NCI-H524 (cell line): ENCODE measurements at regions not wholly inside any gene's neighbourhood (a gene's known extent, or its start where the extent isn't known, plus 50 kb on each side); places are given as distances from the start of the nearest gene placed in this dataset.
"Not testable (repeated sequence)": the region's sequence is repeated elsewhere in the genome, so short reads cannot be mapped to it uniquely, and the experiment has no call there.

ENCODE experiments used
- DNase-seq, 2 experiments: peaks; one replicate each; lab custom pipeline; 2025; lab: John Stamatoyannopoulos, UW

- DNase-seq, result no peak
These were observed 310.2 kb downstream of the SLITRK5 start for GRCh38 chr13:87981416-87981815.

DNA sequence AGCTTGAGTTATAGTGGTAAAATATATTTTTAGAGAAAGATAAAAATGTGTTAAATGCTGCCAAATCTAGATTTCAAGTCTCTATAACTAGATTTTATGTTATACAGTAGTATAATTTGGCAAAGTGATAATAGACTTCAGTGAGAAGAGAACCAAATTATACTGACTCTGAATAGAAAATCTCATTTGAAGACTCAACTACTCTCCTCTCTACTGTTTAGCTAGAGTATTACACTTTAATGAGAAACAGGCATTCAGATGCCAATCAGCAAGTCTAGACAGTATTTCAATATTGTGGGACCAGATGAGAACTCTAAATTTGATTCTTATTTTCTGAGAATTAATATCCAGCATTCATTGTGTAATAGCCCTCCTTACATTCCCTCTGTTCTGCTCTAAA lies 311.2 kb downstream of the SLITRK5 start:
- no peak for DNase-seq

GRCh38 chr13:87986639-87987250 lies 315.6 kb downstream of the SLITRK5 start:
- no peak for DNase-seq

- DNase-seq, result no peak
These were observed 326.9 kb downstream of the SLITRK5 start for GRCh38 chr13:87998081-87998480.

GRCh38 chr13:87999240-87999700 lies 328.1 kb downstream of the SLITRK5 start:
- DNase-seq, result no peak

- no peak for DNase-seq
These were observed 328.6 kb downstream of the SLITRK5 start for GRCh38 chr13:87999788-88000187.

DNA sequence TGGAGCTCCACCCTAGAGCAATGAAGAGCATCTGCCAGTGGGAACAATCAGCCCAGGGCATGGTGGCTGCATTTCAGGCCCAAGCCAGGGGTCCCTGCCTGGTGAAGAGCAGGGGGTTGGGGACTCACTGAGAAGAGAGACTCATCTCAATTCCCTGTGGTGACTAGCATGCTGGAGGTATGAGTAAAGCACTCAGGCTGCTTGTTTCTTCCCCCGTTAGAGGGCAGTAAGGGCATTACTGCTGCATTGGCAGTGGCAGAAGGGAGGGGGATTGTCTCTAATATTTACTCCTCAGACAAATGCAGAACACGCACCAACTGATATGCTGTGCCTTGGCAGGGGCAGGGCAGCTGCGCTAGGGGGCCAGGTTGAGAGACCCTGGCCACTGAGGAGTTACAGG lies 329.1 kb downstream of the SLITRK5 start:
- DNase-seq, result no peak

- no peak for DNase-seq
These were observed 329.6 kb downstream of the SLITRK5 start for GRCh38 chr13:88000787-88001186.

GRCh38 chr13:88005188-88005587 lies 334.0 kb downstream of the SLITRK5 start:
- DNase-seq, result no peak

DNA sequence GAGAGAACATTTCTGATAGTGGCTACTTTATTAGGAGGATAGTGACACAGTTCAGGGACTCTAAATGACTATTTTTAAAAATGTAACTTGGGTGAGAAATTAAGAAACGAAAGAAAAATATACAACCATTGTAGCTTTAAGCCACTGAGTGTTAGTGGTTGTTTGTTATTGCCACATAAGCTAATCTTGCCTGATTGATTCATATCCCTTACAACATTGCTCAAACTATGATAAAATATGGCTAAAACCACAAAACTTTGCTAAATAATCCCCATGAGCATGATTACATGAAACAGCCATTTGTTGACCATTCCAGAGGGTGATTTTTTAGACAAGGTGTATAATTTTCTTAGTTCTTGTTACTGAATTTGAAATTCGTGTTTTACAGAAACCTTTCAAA lies 343.4 kb downstream of the SLITRK5 start:
- no peak for DNase-seq

DNA sequence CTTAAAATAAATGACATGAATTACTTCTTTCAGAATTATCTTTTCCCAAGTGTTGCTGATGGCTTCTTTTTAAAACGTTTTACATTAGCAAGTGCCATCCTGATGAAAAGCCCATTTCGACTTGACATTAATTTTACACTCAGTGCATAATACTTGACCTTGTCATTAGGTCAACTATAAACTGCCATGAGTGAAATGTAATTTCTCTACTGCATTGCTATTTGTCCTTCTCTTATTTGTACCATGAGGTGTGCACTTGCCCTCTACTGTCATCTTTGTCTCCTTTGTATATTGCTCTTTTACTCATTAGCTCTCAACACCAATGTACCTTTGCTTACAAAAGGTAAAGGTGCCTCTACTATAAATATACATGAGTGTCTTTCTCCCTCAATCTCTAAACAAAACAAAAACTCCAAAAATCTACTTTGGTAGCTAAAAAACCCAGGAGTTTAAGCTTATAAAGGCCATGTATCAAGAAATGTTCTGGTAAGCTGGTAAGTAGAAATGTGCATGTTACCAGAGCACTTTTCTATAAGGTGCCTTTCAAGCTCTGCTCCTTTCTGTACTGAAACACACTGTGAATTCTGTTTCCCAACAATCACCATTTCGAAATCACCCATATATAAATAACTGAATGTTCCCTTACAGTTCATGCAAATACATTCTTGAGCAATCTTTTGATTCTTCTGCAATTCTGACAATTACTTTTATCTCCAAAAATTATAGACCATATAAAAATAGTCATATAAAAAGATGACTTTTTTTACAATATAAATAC lies 351.4 kb downstream of the SLITRK5 start:
- DNase-seq, result no peak

- DNase-seq, result no peak
These were observed 355.1 kb downstream of the SLITRK5 start for GRCh38 chr13:88026241-88026640.

- no peak for DNase-seq
These were observed 360.9 kb downstream of the SLITRK5 start for GRCh38 chr13:88031980-88032559.

GRCh38 chr13:88036205-88036604 lies 365.0 kb downstream of the SLITRK5 start:
- not testable (repeated sequence) for DNase-seq

GRCh38 chr13:88042489-88042888 lies 371.3 kb downstream of the SLITRK5 start:
- no peak for DNase-seq

GRCh38 chr13:88051746-88052482 lies 380.7 kb downstream of the SLITRK5 start:
- no peak for DNase-seq

DNA sequence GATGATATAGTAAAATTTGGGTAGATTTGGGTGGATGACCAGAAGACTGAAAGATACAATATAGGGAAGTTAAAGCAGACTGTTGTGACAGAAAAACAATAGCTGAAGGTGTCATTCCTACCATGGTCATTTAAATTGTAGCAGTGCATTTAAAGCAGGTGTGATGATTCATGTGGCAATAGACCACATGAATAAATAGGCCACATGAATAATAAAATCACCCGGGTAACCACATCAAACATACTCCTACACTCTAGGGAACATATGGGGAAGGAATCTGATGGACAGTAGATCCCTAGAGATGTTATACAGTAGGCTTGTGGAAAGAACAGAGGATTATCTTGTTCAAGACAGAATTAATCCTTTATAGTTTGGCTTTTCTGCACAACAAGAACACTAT lies 392.6 kb downstream of the SLITRK5 start:
- DNase-seq, result peak; percentile 3 to 53

DNA sequence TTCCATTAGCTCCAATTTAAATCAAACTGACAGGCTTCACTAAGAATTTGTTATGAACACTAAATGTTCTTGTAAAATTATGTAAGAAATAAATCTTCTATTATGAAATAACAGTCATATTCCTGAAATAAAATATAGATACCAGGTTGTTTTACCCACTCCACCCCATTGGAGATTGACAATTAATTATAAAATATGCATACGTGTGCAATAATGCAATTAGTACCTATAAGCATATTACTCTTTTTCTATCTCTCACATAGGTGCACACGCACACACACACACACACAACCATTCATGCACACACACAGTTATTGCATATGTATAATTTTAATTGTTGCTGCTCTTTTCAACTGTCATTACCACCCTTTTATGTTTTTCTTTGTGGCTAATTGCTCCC lies 395.7 kb downstream of the SLITRK5 start:
- no peak for DNase-seq

GRCh38 chr13:88068316-88068715 lies 397.1 kb downstream of the SLITRK5 start:
- no peak for DNase-seq

GRCh38 chr13:88068975-88069374 lies 397.8 kb downstream of the SLITRK5 start:
- DNase-seq, result peak in 1 of 2 experiments; percentile 7

- DNase-seq, result no peak
These were observed 400.2 kb downstream of the SLITRK5 start for GRCh38 chr13:88071371-88071770.

GRCh38 chr13:88074794-88075510 lies 403.8 kb downstream of the SLITRK5 start:
- no peak for DNase-seq
